CD4-positive, alpha-beta T cell (primary cell): ENCODE measurements at regions not wholly inside any gene's neighbourhood (a gene's known extent, or its start where the extent isn't known, plus 50 kb on each side); places are given as distances from the start of the nearest gene placed in this dataset.
A peak's percentile ranks its signal among the peaks of the same experiment; 100 is the strongest.

Experiments used
- ATAC-seq: fragments of 200-7000 bp; cut with Tn5 transposase; one replicate; pipeline ENCODE4 v1.10.0; 2022; ENCODE audit warnings: mild to moderate bottlenecking; ENCODE audit not compliant: poor library complexity
- CTCF ChIA-PET: fragments of 350-600 bp; sonication (Branson Sonifier 250); formaldehyde crosslinking; loops from one replicate; lab custom pipeline; 2021; ENCODE audit warnings: antibody characterized with exemption, inconsistent platforms; lab: Charles Lee
- POLR2A ChIA-PET: fragments of 350-600 bp; sonication (Branson Sonifier 250); formaldehyde crosslinking; loops from one replicate; lab custom pipeline; 2021; ENCODE audit warnings: antibody characterized with exemption, inconsistent platforms; lab: Charles Lee
- DNase-seq, 14 experiments: peaks; one replicate each; pipeline ENCODE4 v3.0.0-alpha.2; 2013 to 2020; ENCODE audit warnings: mixed read lengths in 2 of 14
- H3K27ac ChIP-seq, 2 donors: one replicate each; pipeline versions ENCODE4 v1.5.1 to v1.7.0; 2013; ENCODE audit warnings: low read length in 2 of 2, low read depth in 1 of 2, mild to moderate bottlenecking in 1 of 2
- H3K27me3 ChIP-seq, 2 experiments: 1 replicate in 1 of 2; 2 replicates in 1 of 2; pipeline versions ENCODE4 v1.6.1 to v1.7.0; 2013; ENCODE audit warnings: low read length in 2 of 2, control low read depth in 1 of 2, mild to moderate bottlenecking in 1 of 2, moderate library complexity in 1 of 2; ENCODE audit not compliant: insufficient read depth in 2 of 2, control insufficient read depth in 1 of 2
- H3K36me3 ChIP-seq: one replicate; pipeline ENCODE4 v1.6.1; 2013; ENCODE audit warnings: low read length, control low read depth; ENCODE audit not compliant: insufficient read depth
- H3K4me1 ChIP-seq: one replicate; pipeline ENCODE4 v1.6.1; 2013; ENCODE audit warnings: low read length, control low read depth; ENCODE audit not compliant: insufficient read depth
- H3K4me3 ChIP-seq: one replicate; pipeline ENCODE4 v1.5.1; 2013; ENCODE audit warnings: mild to moderate bottlenecking, low read length, moderate library complexity
- H3K9me3 ChIP-seq, 2 experiments: 1 replicate in 1 of 2; 2 replicates in 1 of 2; pipeline versions ENCODE4 v1.6.1 to v1.7.0; 2013; ENCODE audit warnings: low read length in 2 of 2, mild to moderate bottlenecking in 2 of 2, control low read depth in 1 of 2, moderate library complexity in 1 of 2; ENCODE audit not compliant: control insufficient read depth in 1 of 2, insufficient read depth in 1 of 2
- H3K27ac Mint-ChIP-seq: one replicate; pipeline ENCODE4 v1.8.0; 2020; ENCODE audit warnings: mixed read lengths
- H3K27me3 Mint-ChIP-seq: one replicate; pipeline ENCODE4 v1.8.0; 2021; ENCODE audit warnings: mixed read lengths
- H3K36me3 Mint-ChIP-seq: one replicate; pipeline ENCODE4 v1.8.0; 2021; ENCODE audit warnings: low read depth, mixed read lengths
- H3K4me1 Mint-ChIP-seq: one replicate; pipeline ENCODE4 v1.8.0; 2021; ENCODE audit warnings: low read depth, mixed read lengths
- H3K4me3 Mint-ChIP-seq: one replicate; pipeline ENCODE4 v1.8.0; 2020; ENCODE audit warnings: mild to moderate bottlenecking, mixed read lengths
- H3K9me3 Mint-ChIP-seq: one replicate; pipeline ENCODE4 v1.8.0; 2020; ENCODE audit warnings: mixed read lengths
- CTCF ChIP-seq: fragments of 200-600 bp; IDR thresholded peaks from one replicate; pipeline ENCODE4 v1.8.0; 2022; ENCODE audit warnings: antibody characterized with exemption, mild to moderate bottlenecking
- intact Hi-C, 2 experiments: fragments of 100-400 bp; cut with DNase I in 1 of 2; cut with micrococcal nuclease in 1 of 2; formaldehyde crosslinking; loops; one replicate each; pipeline versions ENCODE4 v1.15.1 to v1.9.0; 2023 to 2025; cut with DNase I, micrococcal nuclease

GRCh38 chr16:85252461-85252860, 140.2 kb upstream of the CIBAR2 start:
- no peak overlapping the region for H3K4me3 ChIP-seq
- H3K4me1 Mint-ChIP-seq: no peaks in the 10 kb centered on the region
- H3K27ac ChIP-seq: no peak overlapping the region
- no peak overlapping the region for H3K4me3 Mint-ChIP-seq
- no peak for ATAC-seq
- TF ChIP-seq CTCF: no peak
- H3K36me3 ChIP-seq: no peaks in the 10 kb centered on the region
- H3K9me3 ChIP-seq: no peaks in the 10 kb centered on the region
- POLR2A ChIA-PET: no interaction called here
- H3K27me3 Mint-ChIP-seq: peaks cover 8% of the 10 kb centered on the region
- intact Hi-C loops: no loop called here
- no peak overlapping the region for H3K27ac Mint-ChIP-seq
- no peaks in the 10 kb centered on the region for H3K36me3 Mint-ChIP-seq
- CTCF ChIA-PET: interaction anchor here (1.7 kb wide), 1 partner anchor 9 kb away, joined by 4 read pairs; no protein-coding TSS in a partner anchor
- no peaks in the 10 kb centered on the region for H3K9me3 Mint-ChIP-seq
- H3K4me1 ChIP-seq: peaks cover 4% of the 10 kb centered on the region
- no peaks in the 10 kb centered on the region for H3K27me3 ChIP-seq
- no peak for DNase-seq

- H3K4me1 Mint-ChIP-seq: no peaks in the 10 kb centered on the region
- Histone ChIP-seq H3K9me3 (peaks cover 0 to under 1% of the 10 kb centered on the region in 2 experiments), H3K27me3 (peaks cover 0 to 3% of the 10 kb centered on the region in 2 experiments), H3K36me3 (no peaks in the 10 kb centered on the region), H3K27ac (no peak overlapping the region), H3K4me1 (peaks cover 4% of the 10 kb centered on the region), H3K4me3 (no peak overlapping the region)
- ChIA-PET POLR2A (no interaction called here), CTCF (interaction anchor here (0.7 to 1.7 kb wide), 3 partner anchors 8 to 14 kb away, joined by 3 to 4 read pairs (median 3); no protein-coding TSS in a partner anchor)
- no peak overlapping the region for H3K4me3 Mint-ChIP-seq
- no peaks in the 10 kb centered on the region for H3K36me3 Mint-ChIP-seq
- DNase-seq: peak; percentile 44 to 79 (median 58)
- H3K27ac Mint-ChIP-seq: no peak overlapping the region
- peak; percentile 86 for ATAC-seq
- intact Hi-C loops: no loop called here
- H3K27me3 Mint-ChIP-seq: peaks cover 8% of the 10 kb centered on the region
- peak; percentile 86 for TF ChIP-seq CTCF
- H3K9me3 Mint-ChIP-seq: no peaks in the 10 kb centered on the region
These were observed 141.0 kb upstream of the CIBAR2 start for GRCh38 chr16:85253084-85253941.

DNA sequence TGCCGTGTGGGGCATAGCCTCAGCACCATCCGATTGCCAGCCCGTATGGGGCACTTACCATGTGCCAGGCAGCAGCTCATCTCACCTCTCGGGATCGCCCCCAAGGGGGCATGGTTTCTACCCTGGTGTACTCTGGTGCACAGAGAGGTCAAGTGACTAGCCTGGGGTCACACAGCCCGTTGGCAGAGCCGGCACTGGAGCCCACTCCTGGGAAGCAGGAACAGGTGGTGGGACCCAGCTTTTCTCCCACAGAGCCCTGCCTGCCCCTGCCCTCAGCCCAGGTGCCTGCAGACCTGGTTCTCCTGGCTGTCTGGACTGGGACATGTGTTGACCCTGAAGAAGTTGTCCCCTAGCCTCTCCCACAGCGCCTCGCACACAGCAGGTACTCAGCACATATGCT, 141.8 kb upstream of the CIBAR2 start:
- peaks cover 8% of the 10 kb centered on the region for H3K27me3 Mint-ChIP-seq
- Histone ChIP-seq H3K27ac (no peak overlapping the region), H3K4me3 (no peak overlapping the region), H3K9me3 (peaks cover 0 to 7% of the 10 kb centered on the region in 2 experiments), H3K36me3 (no peaks in the 10 kb centered on the region), H3K27me3 (peaks cover 3 to 10% of the 10 kb centered on the region in 2 experiments), H3K4me1 (peaks cover 4% of the 10 kb centered on the region)
- H3K4me1 Mint-ChIP-seq: no peaks in the 10 kb centered on the region
- no peak for DNase-seq
- no peak overlapping the region for H3K4me3 Mint-ChIP-seq
- intact Hi-C loops: no loop called here
- H3K36me3 Mint-ChIP-seq: no peaks in the 10 kb centered on the region
- no peak for TF ChIP-seq CTCF
- ChIA-PET POLR2A (no interaction called here), CTCF (interaction anchor here (0.5 to 0.9 kb wide), 3 partner anchors 9 to 1450 kb away, joined by 3 read pairs; no protein-coding TSS in a partner anchor)
- H3K27ac Mint-ChIP-seq: no peak overlapping the region
- H3K9me3 Mint-ChIP-seq: no peaks in the 10 kb centered on the region
- ATAC-seq: no peak
